A172 (cell line): ENCODE measurements at regions not wholly inside any gene's neighbourhood (a gene's known extent, or its start where the extent isn't known, plus 50 kb on each side); places are given as distances from the start of the nearest gene placed in this dataset.
"Not testable (repeated sequence)": the region's sequence is repeated elsewhere in the genome, so short reads cannot be mapped to it uniquely, and the experiment has no call there.

Experiments used
- DNase-seq: peaks from one replicate; pipeline ENCODE4 v3.0.0-alpha.2; 2015; ENCODE audit warnings: low spot score

DNA sequence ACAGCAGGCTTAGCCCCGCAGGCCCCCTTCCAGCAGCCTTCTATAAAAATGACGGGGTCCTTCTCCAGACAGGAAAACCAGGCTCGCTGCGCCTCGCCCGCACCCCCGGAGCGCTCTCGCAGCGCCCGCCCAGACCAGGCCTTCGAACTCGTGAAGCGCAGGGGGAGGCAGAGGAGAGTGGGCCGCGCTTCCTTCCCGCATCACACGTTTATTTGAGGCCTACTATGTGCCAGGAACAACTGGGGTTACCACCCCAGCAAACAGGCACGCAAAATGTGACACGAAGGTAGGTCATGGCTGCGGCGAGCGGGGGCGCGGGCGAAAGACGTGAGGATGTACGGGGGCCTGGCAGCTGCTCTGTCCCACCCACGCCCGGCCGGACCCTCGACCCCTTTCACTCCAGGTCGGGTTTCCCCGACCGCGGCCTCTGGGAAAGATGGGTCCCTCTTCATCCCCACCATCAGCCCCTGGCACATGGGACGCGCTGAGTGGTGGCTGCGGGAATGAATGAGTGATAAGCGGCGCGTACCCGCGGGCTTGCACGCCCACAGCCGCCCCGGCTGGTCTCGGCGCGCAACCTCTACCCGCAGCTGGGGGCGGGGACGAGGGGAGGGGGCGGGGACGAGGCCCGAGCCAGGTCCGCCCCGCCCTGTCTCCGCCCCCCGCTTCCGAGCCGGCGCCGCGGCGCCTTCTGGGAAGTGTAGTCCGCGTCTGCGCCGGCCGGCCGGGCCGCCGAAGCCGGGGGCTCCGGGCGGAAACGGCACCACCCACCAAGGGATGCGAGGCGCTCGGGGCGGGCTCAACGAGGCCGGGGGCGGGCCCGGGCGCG lies 59.1 kb downstream of the ZNF467 start:
- peak; percentile 55 for DNase-seq

DNA sequence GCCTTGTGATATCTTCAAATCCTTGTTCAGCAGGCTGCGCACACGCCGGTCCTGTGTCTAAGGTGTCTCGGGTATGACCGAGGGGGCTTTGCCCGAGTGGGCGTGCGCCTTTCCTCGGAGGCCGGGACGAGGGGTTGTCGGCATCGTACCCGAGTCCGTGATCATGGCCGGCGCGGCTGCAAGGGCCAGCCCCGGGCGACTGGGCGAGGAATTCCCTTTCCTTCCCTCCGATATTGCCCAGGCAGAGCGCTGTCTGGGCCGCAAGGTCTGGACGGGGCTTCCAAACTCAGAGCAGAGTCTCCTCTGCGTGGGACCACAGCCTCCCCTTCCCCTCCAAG lies 59.7 kb downstream of the ZNF467 start:
- DNase-seq = no peak

GRCh38 chr7:149713061-149713730 lies 60.2 kb downstream of the ZNF467 start:
- no peak for DNase-seq

DNA sequence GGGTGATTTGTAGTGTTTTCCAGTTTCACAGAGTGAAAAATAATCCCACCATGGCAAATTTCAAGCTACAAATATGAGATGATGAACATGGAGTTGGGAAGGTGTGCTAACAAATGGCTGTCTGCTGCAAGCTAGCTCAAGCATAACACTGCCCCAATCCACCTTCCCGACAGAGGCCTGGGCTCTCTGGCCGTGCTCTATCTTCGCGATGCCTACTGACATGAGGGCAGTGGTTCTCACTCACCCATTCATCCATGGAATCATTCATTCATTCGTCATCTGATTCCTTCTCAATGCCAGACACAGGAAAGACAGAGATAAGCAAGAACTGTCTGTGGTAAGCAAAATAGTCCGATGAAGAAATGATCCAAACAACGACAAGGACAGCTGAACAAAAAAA lies 65.4 kb downstream of the ZNF467 start:
- DNase-seq = no peak

DNA sequence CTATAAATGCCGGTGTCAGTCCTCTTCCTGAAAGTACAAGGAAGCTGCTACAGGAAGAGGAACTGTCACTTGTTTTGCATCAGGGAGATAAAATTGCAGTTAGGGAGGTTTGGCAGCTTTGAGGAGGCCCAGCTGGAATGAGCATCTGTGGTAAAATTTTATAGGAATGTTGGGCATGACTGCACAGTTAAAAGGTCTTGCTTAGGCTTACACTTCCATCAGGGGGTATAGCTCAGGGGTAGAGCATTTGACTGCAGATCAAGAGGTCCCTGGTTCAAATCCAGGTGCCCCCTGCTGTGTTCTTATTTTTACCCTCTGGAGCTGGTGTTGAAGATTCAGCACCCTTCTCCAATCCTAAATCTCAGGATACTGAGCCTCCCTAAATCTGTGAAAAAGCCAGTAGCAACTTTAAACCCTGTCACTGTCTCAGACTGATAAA lies 65.9 kb downstream of the ZNF467 start:
- DNase-seq = peak; percentile 8

GRCh38 chr7:149706398-149706797 lies 67.0 kb downstream of the ZNF467 start:
- DNase-seq = no peak

- no peak for DNase-seq
These were observed 68.9 kb downstream of the ZNF467 start for GRCh38 chr7:149704507-149704906.

- DNase-seq = no peak
These were observed 70.2 kb downstream of the ZNF467 start for GRCh38 chr7:149703044-149703650.

- no peak for DNase-seq
These were observed 71.7 kb downstream of the ZNF467 start for GRCh38 chr7:149701495-149702240.

GRCh38 chr7:149697767-149698166 lies 75.6 kb downstream of the ZNF467 start:
- not testable (repeated sequence) for DNase-seq

GRCh38 chr7:149696280-149696679 lies 77.1 kb downstream of the ZNF467 start:
- DNase-seq = no peak

DNA sequence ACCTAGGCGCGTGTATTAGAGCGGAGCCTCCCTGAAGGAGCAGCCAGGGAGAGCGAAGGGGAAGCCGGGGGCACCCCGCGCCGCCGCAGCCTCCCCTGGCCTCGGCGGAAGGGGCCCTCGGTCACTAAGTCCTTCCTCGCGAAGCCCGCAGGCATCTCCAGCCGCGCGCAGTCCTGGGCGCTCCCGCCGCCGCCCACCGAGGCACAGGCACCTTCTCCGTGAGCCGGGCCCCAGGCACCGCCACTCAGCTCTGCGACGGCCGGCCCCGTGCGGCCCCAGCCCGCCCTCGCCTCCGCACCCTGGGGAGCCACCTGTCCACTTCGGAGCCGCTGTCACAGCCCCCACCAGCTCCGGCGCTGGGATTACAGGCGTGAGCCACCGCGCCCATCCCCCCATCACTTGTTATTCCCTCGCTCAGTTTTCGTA lies 80.8 kb downstream of the ZNF467 start:
- no peak for DNase-seq

DNA sequence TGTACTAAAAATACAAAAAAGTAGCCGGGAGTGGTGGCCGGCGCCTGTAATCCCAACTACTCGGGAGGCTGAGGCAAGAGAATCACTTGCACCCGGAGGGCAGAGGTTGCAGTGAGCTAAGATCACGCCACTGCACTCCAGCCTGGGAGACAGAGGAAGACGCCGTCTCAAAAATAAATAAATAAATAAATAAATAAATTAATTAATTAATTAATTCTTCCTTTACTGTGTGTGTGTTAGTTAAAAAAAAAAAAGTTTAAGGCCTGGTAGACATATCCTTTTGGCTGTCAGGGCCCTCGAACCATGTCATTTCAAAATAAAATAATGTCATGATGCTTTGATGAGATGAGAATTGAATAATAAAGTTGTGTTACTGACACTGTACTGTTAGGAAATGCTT lies 81.3 kb downstream of the ZNF467 start:
- no peak for DNase-seq

GRCh38 chr7:149690688-149691446 lies 82.5 kb downstream of the ZNF467 start:
- peak; percentile 91 for DNase-seq

DNA sequence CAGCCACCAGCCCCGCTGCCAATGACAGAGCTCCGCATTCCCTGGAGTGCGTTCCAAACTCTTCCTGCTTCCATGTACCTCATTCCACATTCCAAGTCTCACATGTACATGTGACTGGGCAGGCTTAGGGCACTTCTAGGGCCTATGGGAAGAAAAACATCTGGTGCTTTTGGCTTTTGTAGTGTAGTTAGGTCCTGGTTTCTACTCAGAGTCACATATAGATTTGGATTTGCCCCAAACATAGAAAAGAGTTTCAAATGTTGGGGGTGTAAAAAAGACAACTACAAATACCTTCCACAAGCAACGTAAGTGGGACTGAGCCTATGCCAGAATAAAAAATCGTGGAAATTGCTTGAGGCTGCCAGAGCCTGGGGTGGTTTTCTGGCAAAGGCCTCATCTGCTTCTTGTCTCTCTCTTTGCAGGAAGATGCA lies 84.1 kb downstream of the ZNF467 start:
- DNase-seq = no peak

- no peak for DNase-seq
These were observed 84.6 kb downstream of the ZNF467 start for GRCh38 chr7:149688836-149689235.

GRCh38 chr7:149687820-149688219 lies 85.6 kb downstream of the ZNF467 start:
- DNase-seq = not testable (repeated sequence)

- no peak for DNase-seq
These were observed 86.9 kb downstream of the ZNF467 start for GRCh38 chr7:149686449-149686848.

DNA sequence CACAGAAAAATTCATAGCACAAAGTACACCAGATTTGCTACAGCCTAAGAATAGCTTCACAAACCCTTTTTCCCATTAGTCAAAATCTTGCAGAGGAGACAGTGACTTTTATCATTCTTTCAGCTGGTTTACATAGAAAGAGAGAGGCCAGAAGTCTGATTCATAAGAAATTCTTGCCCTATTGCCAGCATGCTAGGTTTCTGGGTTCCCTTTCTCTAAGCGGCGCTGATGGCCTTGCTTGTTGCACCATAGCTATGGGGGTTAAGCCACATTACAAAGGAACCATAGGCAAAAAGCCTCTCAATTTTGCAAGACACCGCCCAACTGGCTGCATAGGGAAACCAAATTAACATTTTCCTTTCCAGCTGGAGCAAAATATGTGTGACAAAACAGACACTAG lies 87.4 kb downstream of the ZNF467 start:
- DNase-seq = peak; percentile 10

DNA sequence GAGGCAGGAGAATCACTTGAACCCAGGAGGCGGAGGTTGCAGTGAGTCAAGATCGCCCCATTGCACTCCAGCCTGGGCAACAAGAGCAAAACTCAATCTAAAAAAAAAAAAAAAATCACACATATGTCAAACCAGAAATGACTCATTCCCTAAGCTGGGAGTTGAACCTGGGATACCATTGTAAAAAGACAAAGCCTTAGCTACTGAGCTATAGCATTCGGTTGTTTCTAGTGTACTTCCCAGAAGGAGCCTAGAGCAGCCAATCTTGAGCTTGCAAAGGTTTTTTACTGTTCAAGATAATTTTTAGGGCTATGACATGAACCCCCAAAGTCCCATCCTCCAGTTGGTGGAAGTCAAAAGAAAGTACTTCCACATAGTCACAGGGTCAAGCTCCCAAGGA lies 87.9 kb downstream of the ZNF467 start:
- DNase-seq = no peak

DNA sequence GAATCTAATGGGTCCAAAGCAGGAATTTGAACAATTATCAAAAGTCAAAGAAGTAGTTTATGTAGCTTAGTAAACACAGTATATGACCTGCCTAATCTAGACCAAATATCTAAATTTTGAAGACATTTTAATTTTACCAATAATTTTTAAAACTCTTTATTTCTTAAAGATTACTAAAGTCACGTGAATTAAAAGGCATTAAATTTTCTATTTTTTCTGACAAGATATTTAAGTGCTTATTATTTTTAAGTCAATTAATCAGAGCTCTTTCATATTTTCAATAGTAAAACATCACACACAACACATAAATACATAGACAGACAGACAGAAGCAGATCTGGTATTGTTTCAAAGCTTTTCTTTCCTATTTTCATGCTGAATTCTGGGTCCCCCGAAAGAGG lies 89.5 kb downstream of the ZNF467 start:
- DNase-seq = no peak
